ENCODE measurements at regions not wholly inside any gene's neighbourhood (a gene's known extent, or its start where the extent isn't known, plus 50 kb on each side); places are given as distances from the start of the nearest gene placed in this dataset.

DNA sequence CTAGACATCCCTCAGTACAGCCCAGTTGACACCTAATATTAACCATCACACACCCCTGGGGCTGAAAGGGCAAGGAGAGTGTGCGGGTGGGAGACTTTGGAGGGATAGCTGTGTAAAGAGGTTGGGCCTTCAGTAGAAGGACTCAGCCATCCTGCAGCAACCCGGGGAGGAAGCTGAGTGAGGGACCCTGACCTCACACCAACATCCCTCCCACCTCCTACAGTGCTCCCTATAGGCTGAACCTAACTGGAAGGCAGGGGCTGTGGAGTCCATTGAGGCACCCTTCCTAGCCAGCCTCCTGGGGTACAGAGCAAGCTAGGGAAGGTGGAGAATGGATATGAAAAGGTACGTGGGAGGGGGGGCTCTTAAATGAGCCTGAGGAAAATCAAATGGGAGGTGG, 276.3 kb downstream of the PTTG2 start:
- H3K4me2 ChIP-seq = no peak overlapping the region
- no peaks in the 10 kb centered on the region for H3K4me1 ChIP-seq (ENCODE audit: low read depth, poor library complexity, severe bottlenecking)
- H3K79me2 ChIP-seq (ENCODE audit: insufficient read depth, low read depth) = no peaks in the 10 kb centered on the region
- no peaks in the 10 kb centered on the region for H3K27me3 ChIP-seq (ENCODE audit: insufficient read depth, low read depth)
- H3K9ac ChIP-seq = no peak overlapping the region
- TF ChIP-seq, protein P1, sequence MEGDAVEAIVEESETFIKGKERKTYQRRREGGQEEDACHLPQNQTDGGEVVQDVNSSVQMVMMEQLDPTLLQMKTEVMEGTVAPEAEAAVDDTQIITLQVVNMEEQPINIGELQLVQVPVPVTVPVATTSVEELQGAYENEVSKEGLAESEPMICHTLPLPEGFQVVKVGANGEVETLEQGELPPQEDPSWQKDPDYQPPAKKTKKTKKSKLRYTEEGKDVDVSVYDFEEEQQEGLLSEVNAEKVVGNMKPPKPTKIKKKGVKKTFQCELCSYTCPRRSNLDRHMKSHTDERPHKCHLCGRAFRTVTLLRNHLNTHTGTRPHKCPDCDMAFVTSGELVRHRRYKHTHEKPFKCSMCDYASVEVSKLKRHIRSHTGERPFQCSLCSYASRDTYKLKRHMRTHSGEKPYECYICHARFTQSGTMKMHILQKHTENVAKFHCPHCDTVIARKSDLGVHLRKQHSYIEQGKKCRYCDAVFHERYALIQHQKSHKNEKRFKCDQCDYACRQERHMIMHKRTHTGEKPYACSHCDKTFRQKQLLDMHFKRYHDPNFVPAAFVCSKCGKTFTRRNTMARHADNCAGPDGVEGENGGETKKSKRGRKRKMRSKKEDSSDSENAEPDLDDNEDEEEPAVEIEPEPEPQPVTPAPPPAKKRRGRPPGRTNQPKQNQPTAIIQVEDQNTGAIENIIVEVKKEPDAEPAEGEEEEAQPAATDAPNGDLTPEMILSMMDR (conservative IDR thresholded peaks at IDR 0.05; ENCODE audit: low read depth, low read length) = no peak
- H2AFZ ChIP-seq (ENCODE audit: low read depth) = no peak overlapping the region
- H4K20me1 ChIP-seq (ENCODE audit: insufficient read depth) = no peaks in the 10 kb centered on the region
- no peak overlapping the region for H3K27ac ChIP-seq
- H3K4me3 ChIP-seq (IDR thresholded peaks at IDR 0.05; ENCODE audit: insufficient read depth, low read depth, low read length) = no peak overlapping the region
- H3K36me3 ChIP-seq (ENCODE audit: insufficient read depth) = no peaks in the 10 kb centered on the region

DNA sequence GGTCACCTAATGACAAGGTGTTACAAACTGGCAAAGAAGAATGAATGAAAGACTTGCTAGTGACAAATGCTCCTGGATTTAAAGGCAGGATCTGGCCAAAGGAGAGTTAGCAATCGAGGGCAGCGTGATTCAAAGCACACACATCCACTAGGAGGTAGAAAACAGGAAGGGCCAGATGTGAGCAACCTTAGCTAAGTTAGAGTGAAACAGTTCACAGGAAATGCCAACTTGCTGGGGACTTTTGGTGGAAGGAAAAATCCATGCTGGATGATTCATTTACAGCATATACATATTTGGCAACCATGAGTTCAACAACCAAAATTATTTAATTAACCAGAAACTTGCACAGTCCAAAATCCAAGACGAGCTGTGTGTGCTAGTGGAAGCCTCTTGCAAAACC, 276.9 kb downstream of the PTTG2 start:
- H3K27me3 ChIP-seq (ENCODE audit: insufficient read depth, low read depth) = no peaks in the 10 kb centered on the region

DNA sequence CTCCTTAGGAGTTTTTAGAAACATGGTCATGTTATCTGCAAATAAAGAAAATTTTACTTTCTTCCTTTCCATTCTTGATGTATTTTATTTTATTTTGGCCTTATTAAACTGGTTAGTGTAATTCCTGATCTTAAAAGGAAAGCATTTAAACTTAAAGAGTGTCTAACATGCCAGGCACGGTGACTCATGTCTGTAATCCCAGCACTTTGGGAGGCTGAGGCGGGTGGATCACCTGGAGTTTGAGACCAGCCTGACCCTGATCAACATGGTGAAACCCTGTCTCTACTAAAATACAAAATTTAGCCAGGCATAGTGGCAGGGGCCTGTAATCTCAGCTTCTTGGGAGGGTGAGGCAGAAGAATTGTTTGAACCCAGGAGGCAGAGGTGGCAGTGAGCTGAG, 281.3 kb downstream of the PTTG2 start:
- Histone ChIP-seq H3K36me3 (ENCODE audit: insufficient read depth) (no peaks in the 10 kb centered on the region), H3K79me2 (ENCODE audit: insufficient read depth, low read depth) (no peaks in the 10 kb centered on the region), H3K9ac (no peak overlapping the region), H3K27ac (no peak overlapping the region), H3K4me3 (IDR thresholded peaks at IDR 0.05; ENCODE audit: insufficient read depth, low read depth, low read length) (no peak overlapping the region), H3K4me1 (ENCODE audit: low read depth, poor library complexity, severe bottlenecking) (no peaks in the 10 kb centered on the region), H3K27me3 (ENCODE audit: insufficient read depth, low read depth) (no peaks in the 10 kb centered on the region), H2AFZ (ENCODE audit: low read depth) (no peak overlapping the region), H3K4me2 (no peak overlapping the region), H4K20me1 (ENCODE audit: insufficient read depth) (no peaks in the 10 kb centered on the region)
- TF ChIP-seq, protein P1 (conservative IDR thresholded peaks at IDR 0.05; ENCODE audit: low read depth, low read length) = no peak

More for the DNA sequence above, 276.9 kb downstream of the PTTG2 start:
- H3K4me3 ChIP-seq (IDR thresholded peaks at IDR 0.05; ENCODE audit: insufficient read depth, low read depth, low read length) = no peak overlapping the region
- no peaks in the 10 kb centered on the region for H4K20me1 ChIP-seq (ENCODE audit: insufficient read depth)
- no peaks in the 10 kb centered on the region for H3K4me1 ChIP-seq (ENCODE audit: low read depth, poor library complexity, severe bottlenecking)
- no peaks in the 10 kb centered on the region for H3K36me3 ChIP-seq (ENCODE audit: insufficient read depth)
- H3K27ac ChIP-seq = no peak overlapping the region
- H3K79me2 ChIP-seq (ENCODE audit: insufficient read depth, low read depth) = no peaks in the 10 kb centered on the region
- TF ChIP-seq, protein P1 (conservative IDR thresholded peaks at IDR 0.05; ENCODE audit: low read depth, low read length) = no peak
- no peak overlapping the region for H3K9ac ChIP-seq
- no peak overlapping the region for H2AFZ ChIP-seq (ENCODE audit: low read depth)
- no peak overlapping the region for H3K4me2 ChIP-seq

DNA sequence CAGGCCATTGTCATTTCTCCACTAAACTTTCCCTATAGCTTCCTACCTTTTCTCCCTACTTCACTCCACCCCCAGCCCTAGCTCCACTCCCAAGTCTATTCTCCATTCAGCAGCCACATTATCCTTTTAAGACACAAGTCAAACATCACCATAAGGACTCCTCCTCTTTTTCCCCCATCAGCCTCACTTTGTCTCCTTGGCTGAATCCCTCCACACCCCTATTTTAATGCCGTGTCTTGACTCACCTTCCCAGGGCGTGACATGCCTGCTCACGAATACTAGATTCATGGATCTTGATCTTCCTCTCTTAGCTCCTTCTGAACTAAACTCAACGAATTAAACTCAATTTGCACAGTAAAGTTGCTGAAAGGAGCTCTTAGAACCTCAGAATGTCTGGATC, 281.9 kb downstream of the PTTG2 start:
- H3K4me1 ChIP-seq (ENCODE audit: low read depth, poor library complexity, severe bottlenecking) = no peaks in the 10 kb centered on the region
- no peak overlapping the region for H3K4me2 ChIP-seq
- H3K27ac ChIP-seq = no peak overlapping the region
- H3K4me3 ChIP-seq (IDR thresholded peaks at IDR 0.05; ENCODE audit: insufficient read depth, low read depth, low read length) = no peak overlapping the region
- TF ChIP-seq, protein P1 (conservative IDR thresholded peaks at IDR 0.05; ENCODE audit: low read depth, low read length) = no peak
- no peak overlapping the region for H2AFZ ChIP-seq (ENCODE audit: low read depth)
- no peaks in the 10 kb centered on the region for H3K36me3 ChIP-seq (ENCODE audit: insufficient read depth)
- H4K20me1 ChIP-seq (ENCODE audit: insufficient read depth) = no peaks in the 10 kb centered on the region
- H3K79me2 ChIP-seq (ENCODE audit: insufficient read depth, low read depth) = no peaks in the 10 kb centered on the region
- no peaks in the 10 kb centered on the region for H3K27me3 ChIP-seq (ENCODE audit: insufficient read depth, low read depth)
- no peak overlapping the region for H3K9ac ChIP-seq

All from KMS-11 (cell line).